Fibroblast of peridontal ligament (primary cell): ENCODE measurements at regions not wholly inside any gene's neighbourhood (a gene's known extent, or its start where the extent isn't known, plus 50 kb on each side); places are given as distances from the start of the nearest gene placed in this dataset.

Experiments used
- DNase-seq: peaks from one replicate; pipeline ENCODE4 v3.0.0-alpha.2; 2010; ENCODE audit errors: extremely low read depth

GRCh38 chr9:130755377-130756007, 61.9 kb downstream of the EXOSC2 start:
- no peak for DNase-seq

- no peak for DNase-seq
Observed at GRCh38 chr9:130756037-130756436, 62.5 kb downstream of the EXOSC2 start.

GRCh38 chr9:130756455-130757152, 63.0 kb downstream of the EXOSC2 start:
- DNase-seq: no peak

GRCh38 chr9:130759738-130760137, 66.2 kb downstream of the EXOSC2 start:
- DNase-seq: no peak

GRCh38 chr9:130763331-130764171, 70.0 kb downstream of the EXOSC2 start:
- no peak for DNase-seq

- peak; percentile 40 for DNase-seq
Observed at GRCh38 chr9:130765137-130766020, 69.7 kb upstream of the ABL1 start.

GRCh38 chr9:130766021-130766926, 68.8 kb upstream of the ABL1 start:
- no peak for DNase-seq

GRCh38 chr9:130766927-130767307, 68.1 kb upstream of the ABL1 start:
- DNase-seq: no peak

GRCh38 chr9:130768265-130768664, 66.8 kb upstream of the ABL1 start:
- no peak for DNase-seq

- no peak for DNase-seq
Observed at GRCh38 chr9:130768891-130769403, 66.1 kb upstream of the ABL1 start.

GRCh38 chr9:130770093-130770492, 65.0 kb upstream of the ABL1 start:
- no peak for DNase-seq

GRCh38 chr9:130770679-130771442, 64.2 kb upstream of the ABL1 start:
- DNase-seq: peak; percentile 91

- no peak for DNase-seq
Observed at GRCh38 chr9:130772185-130772584, 62.9 kb upstream of the ABL1 start.

- no peak for DNase-seq
Observed at GRCh38 chr9:130774183-130774582, 60.9 kb upstream of the ABL1 start.

GRCh38 chr9:130775336-130775991, 59.6 kb upstream of the ABL1 start:
- DNase-seq: no peak

- peak; percentile 45 for DNase-seq
Observed at GRCh38 chr9:130779153-130779855, 55.8 kb upstream of the ABL1 start.

- DNase-seq: no peak
Observed at GRCh38 chr9:130780415-130780814, 54.6 kb upstream of the ABL1 start.

- peak; percentile 100 for DNase-seq
Observed at GRCh38 chr9:130780865-130781504, 54.1 kb upstream of the ABL1 start.
